ENCODE measurements at regions not wholly inside any gene's neighbourhood (a gene's known extent, or its start where the extent isn't known, plus 50 kb on each side); places are given as distances from the start of the nearest gene placed in this dataset.
"Not testable (repeated sequence)": the region's sequence is repeated elsewhere in the genome, so short reads cannot be mapped to it uniquely, and the experiment has no call there.

DNA sequence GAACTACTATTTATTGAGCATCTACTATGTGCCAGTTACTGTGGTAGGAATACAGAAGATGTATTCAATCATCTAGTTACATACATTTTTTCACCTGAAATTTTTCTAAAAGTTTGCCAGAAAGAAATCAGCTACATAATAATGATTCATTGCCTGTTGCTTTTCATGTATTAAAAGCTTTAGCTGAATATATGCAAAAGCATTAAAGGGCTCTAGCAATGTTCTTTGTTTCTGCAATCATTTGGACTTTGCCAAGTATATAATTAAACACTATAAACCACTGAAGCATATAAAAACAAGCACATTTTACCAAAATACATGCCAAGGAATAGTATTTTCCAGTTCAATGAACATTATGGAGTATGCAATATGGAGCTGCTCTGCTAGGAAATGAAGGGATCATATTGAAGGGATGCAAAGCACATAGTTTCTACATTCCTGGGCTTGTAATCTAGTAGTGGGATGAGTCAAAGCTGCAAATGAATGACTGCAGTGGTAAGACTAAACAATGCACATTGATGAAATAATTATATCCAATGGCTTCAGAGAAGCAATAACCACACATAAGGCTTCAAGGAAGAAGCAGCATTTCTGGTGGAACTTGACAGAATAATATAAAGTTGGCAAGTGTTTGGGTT lies 87.7 kb downstream of the FOXD4L6 start:
- H3K4me3 Mint-ChIP-seq; CTCF ChIA-PET; H3K36me3 Mint-ChIP-seq (ENCODE audit: low read depth); H3K9me3 Mint-ChIP-seq (ENCODE audit: low read depth); intact Hi-C loops (cut with DNase I, micrococcal nuclease); DNase-seq; H3K27ac Mint-ChIP-seq; H3K27me3 Mint-ChIP-seq; H3K4me1 Mint-ChIP-seq; ATAC-seq; POLR2A ChIA-PET: not testable (repeated sequence)

DNA sequence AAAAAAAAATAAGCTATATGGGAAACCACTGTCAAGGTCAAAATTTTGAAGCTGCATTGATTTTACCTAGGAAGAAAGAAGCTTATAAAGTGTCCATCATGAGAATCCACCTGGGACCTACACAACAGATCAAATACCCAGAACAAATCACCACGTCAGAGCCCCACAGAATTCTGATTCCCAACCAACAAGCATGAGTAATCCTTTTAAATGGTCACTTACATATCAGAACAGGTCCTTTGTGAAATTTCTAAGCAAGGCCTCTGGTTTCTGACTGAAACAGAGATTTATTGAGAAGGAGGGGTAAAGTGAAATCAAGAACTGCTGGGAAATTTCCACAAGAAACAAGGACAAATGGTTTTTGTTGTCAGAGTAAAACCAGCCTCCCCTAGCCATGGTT lies 93.2 kb downstream of the FOXD4L6 start:
- ATAC-seq; H3K27me3 Mint-ChIP-seq; H3K4me1 Mint-ChIP-seq; CTCF ChIA-PET; POLR2A ChIA-PET; DNase-seq; intact Hi-C loops (cut with DNase I, micrococcal nuclease); H3K27ac Mint-ChIP-seq; H3K4me3 Mint-ChIP-seq; H3K36me3 Mint-ChIP-seq (ENCODE audit: low read depth); H3K9me3 Mint-ChIP-seq (ENCODE audit: low read depth): not testable (repeated sequence)

GRCh38 chr9:41034699-41035197 lies 93.7 kb downstream of the FOXD4L6 start:
- H3K4me3 Mint-ChIP-seq, POLR2A ChIA-PET: not testable (repeated sequence)

DNA sequence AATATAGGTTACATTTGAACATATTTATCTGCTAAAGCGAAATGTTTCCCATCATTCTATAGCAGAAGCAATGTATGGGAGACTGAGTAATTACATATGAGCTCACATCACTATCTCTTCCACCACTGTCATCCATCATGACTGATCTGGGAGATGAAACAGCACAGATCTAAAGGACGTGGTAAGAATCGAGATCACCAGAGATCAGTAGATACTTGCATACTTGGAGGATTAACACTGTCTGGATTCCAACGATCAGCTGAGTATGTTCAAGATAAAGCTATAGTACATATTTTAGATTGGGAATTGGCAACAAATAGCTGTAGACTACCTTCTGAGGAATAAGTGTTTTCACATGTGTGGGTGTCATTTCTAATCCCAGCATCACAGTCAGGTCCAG lies 94.6 kb downstream of the FOXD4L6 start:
- POLR2A ChIA-PET; H3K36me3 Mint-ChIP-seq (ENCODE audit: low read depth); H3K4me1 Mint-ChIP-seq; H3K9me3 Mint-ChIP-seq (ENCODE audit: low read depth); ATAC-seq; H3K27ac Mint-ChIP-seq; H3K27me3 Mint-ChIP-seq; DNase-seq; H3K4me3 Mint-ChIP-seq; CTCF ChIA-PET; intact Hi-C loops (cut with DNase I, micrococcal nuclease): not testable (repeated sequence)

More at GRCh38 chr9:41034699-41035197, 93.7 kb downstream of the FOXD4L6 start:
- H3K4me1 Mint-ChIP-seq; H3K27ac Mint-ChIP-seq; ATAC-seq; DNase-seq; H3K9me3 Mint-ChIP-seq (ENCODE audit: low read depth); H3K27me3 Mint-ChIP-seq; CTCF ChIA-PET; intact Hi-C loops (cut with DNase I, micrococcal nuclease); H3K36me3 Mint-ChIP-seq (ENCODE audit: low read depth): not testable (repeated sequence)

GRCh38 chr9:41033360-41033759 lies 95.1 kb downstream of the FOXD4L6 start:
- H3K4me1 Mint-ChIP-seq; H3K4me3 Mint-ChIP-seq; H3K27ac Mint-ChIP-seq; H3K9me3 Mint-ChIP-seq (ENCODE audit: low read depth); intact Hi-C loops (cut with DNase I, micrococcal nuclease); H3K27me3 Mint-ChIP-seq; POLR2A ChIA-PET; CTCF ChIA-PET; ATAC-seq; DNase-seq; H3K36me3 Mint-ChIP-seq (ENCODE audit: low read depth): not testable (repeated sequence)

DNA sequence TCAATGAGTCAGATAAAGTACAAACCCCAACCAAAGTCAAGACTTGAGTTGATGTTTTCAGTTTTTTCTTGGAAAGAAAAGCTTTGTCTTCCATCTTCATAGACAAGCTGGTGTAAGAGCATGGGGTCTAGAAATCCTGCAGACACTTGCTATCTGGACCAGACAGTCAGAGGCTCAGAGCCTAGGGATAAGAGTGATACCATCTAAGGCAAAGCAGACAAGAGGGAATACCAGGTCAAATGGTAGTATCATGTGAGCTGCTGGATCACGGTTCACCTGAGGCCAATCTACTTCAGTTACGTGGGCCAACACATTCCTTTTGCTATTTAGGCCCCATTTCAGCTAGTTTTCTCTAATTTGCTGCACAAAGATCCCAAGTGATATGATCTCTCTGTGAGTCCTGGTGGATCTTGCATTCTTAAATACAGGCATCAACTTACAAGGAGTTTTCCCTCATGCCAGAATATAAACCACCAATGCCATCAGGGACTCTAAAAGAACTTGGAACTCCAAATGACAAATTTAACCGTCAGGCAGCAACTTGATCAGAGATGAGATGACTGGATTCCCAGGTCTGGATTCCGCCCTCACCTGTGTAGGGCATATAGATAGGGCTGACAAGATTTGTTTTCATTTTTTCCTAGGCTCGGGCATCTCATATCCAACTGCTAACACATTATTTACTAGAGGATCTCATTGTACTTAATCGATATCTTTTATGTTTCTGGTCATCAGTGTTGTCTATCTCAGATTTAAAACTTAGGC lies 101.4 kb downstream of the FOXD4L6 start:
- H3K27me3 Mint-ChIP-seq; CTCF ChIA-PET; ATAC-seq; H3K4me1 Mint-ChIP-seq; H3K36me3 Mint-ChIP-seq (ENCODE audit: low read depth); H3K4me3 Mint-ChIP-seq; H3K27ac Mint-ChIP-seq; POLR2A ChIA-PET; DNase-seq; intact Hi-C loops (cut with DNase I, micrococcal nuclease); H3K9me3 Mint-ChIP-seq (ENCODE audit: low read depth): not testable (repeated sequence)

- ATAC-seq; H3K36me3 Mint-ChIP-seq (ENCODE audit: low read depth); H3K9me3 Mint-ChIP-seq (ENCODE audit: low read depth); DNase-seq; H3K27me3 Mint-ChIP-seq; H3K4me3 Mint-ChIP-seq; H3K4me1 Mint-ChIP-seq; H3K27ac Mint-ChIP-seq; intact Hi-C loops (cut with DNase I, micrococcal nuclease); CTCF ChIA-PET; POLR2A ChIA-PET: not testable (repeated sequence)
Measured at GRCh38 chr9:41022365-41022764, 106.1 kb downstream of the FOXD4L6 start.

GRCh38 chr9:41019858-41020562 lies 108.5 kb downstream of the FOXD4L6 start:
- H3K36me3 Mint-ChIP-seq (ENCODE audit: low read depth); H3K4me1 Mint-ChIP-seq; CTCF ChIA-PET; DNase-seq; H3K27ac Mint-ChIP-seq; H3K4me3 Mint-ChIP-seq; POLR2A ChIA-PET; H3K27me3 Mint-ChIP-seq; intact Hi-C loops (cut with DNase I, micrococcal nuclease); H3K9me3 Mint-ChIP-seq (ENCODE audit: low read depth); ATAC-seq: not testable (repeated sequence)

DNA sequence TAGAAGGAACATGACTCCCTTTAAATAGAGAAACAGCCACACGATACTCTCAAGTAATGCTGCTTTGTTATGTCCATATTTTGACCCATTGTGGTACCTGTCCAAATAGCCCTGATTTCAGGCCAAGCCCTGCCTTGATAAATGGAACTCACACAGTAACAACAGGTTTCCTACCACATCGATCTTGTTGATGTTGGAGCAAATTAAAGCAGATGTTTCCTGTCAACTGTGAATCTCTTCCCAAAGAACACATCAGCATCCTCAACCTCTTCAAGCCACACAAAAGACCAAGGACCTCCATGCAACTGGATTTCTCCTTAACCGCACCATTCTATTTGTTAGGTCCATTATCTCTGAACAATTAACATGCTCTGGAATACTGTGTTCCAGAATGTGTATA lies 109.5 kb downstream of the FOXD4L6 start:
- H3K27me3 Mint-ChIP-seq; DNase-seq; H3K4me1 Mint-ChIP-seq; intact Hi-C loops (cut with DNase I, micrococcal nuclease); H3K4me3 Mint-ChIP-seq; ATAC-seq; POLR2A ChIA-PET; CTCF ChIA-PET; H3K9me3 Mint-ChIP-seq (ENCODE audit: low read depth); H3K27ac Mint-ChIP-seq: not testable (repeated sequence)
- H3K36me3 Mint-ChIP-seq (ENCODE audit: low read depth) = peaks cover 12% of the 10 kb centered on the region

- DNase-seq; H3K27ac Mint-ChIP-seq; H3K9me3 Mint-ChIP-seq (ENCODE audit: low read depth); H3K4me3 Mint-ChIP-seq; intact Hi-C loops (cut with DNase I, micrococcal nuclease); H3K27me3 Mint-ChIP-seq; H3K4me1 Mint-ChIP-seq; CTCF ChIA-PET; POLR2A ChIA-PET; ATAC-seq: not testable (repeated sequence)
- peaks cover 22% of the 10 kb centered on the region for H3K36me3 Mint-ChIP-seq (ENCODE audit: low read depth)
Measured at GRCh38 chr9:41016699-41017098, 111.8 kb downstream of the FOXD4L6 start.

GRCh38 chr9:40999952-41000700 lies 128.4 kb downstream of the FOXD4L6 start:
- intact Hi-C loops (cut with DNase I, micrococcal nuclease) = not testable (repeated sequence)
- CTCF ChIA-PET = interaction anchor here (1.2 kb wide), 1 partner anchor 8 kb away, joined by 5 read pairs; no protein-coding TSS in a partner anchor
- H3K4me1 Mint-ChIP-seq = peaks cover 30% of the 10 kb centered on the region

More at GRCh38 chr9:40999952-41000700, 128.4 kb downstream of the FOXD4L6 start:
- H3K27ac Mint-ChIP-seq; ATAC-seq; H3K27me3 Mint-ChIP-seq; H3K4me3 Mint-ChIP-seq; POLR2A ChIA-PET; DNase-seq; H3K9me3 Mint-ChIP-seq (ENCODE audit: low read depth): not testable (repeated sequence)
- H3K36me3 Mint-ChIP-seq (ENCODE audit: low read depth) = peaks cover 37% of the 10 kb centered on the region
